HUDEP-2 (cell line): ENCODE measurements at regions not wholly inside any gene's neighbourhood (a gene's known extent, or its start where the extent isn't known, plus 50 kb on each side); places are given as distances from the start of the nearest gene placed in this dataset.
A peak's percentile ranks its signal among the peaks of the same experiment; 100 is the strongest.
"Not testable (repeated sequence)": the region's sequence is repeated elsewhere in the genome, so short reads cannot be mapped to it uniquely, and the experiment has no call there.

Experiments used
- DNase-seq, 76 experiments: peaks; one replicate each; lab custom pipeline; 2025; ENCODE audit not compliant: unreplicated experiment in 76 of 76; lab: John Stamatoyannopoulos, UW

DNA sequence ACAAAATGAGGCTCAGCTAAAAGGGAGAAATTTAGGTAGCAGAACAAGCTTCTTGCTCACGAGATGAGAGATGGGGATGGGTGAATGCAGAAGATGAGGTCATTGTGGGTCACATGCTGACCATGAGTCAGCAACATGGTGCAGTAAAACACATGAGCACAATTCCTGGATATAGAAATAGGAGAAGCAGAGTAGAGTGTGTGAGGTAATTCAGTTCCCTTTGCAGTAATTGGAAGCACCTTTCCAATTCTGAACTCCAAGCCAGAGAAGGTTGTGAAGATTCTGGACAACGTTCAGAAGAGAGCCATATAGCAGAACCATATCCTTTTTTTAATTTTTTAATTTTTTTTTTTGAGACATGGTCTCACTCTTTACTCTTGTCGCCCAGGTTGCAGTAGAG lies 62.0 kb upstream of the LMNTD1 start:
- DNase-seq, result no peak

DNA sequence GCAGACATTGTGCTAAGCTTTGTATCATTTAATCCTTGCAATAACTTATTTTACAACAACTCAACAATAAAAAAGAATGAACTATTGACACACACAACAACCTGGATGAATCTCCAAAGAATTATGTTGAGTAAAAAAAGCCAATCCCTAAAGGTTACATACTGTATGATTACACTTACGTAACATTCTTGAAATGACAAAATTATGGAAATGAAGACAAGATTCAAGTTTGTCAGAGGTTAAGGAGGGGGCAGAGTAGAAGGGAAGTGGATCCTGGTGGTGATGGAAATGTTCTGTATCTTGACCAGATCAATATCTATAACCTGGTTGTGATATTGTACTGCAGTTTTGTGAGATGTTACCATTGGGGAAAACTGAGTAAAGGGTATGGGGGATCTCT lies 63.2 kb upstream of the LMNTD1 start:
- DNase-seq, result no peak

GRCh38 chr12:25617991-25618390 lies 64.9 kb upstream of the LMNTD1 start:
- no peak for DNase-seq

DNA sequence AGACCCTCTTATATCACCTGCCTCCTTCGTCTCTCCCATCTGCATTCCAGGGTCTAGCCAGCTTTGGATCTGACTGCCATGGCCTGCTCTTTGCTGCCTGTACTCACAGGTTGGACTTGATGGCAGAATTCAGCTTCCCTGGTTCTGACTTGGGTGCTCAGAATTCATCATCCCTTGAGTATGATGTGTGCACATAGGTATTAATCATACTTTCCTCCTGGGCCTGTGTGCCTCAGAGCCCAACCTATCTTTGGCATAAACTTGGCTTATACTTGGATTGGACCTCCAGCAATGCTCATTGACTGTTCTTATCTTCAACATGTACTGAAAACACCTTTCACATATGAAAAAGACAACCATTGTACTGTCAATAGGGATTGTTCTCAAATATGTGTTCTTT lies 70.7 kb upstream of the LMNTD1 start:
- no peak for DNase-seq

- no peak for DNase-seq
These were observed 72.1 kb upstream of the LMNTD1 start for GRCh38 chr12:25625146-25625545.

GRCh38 chr12:25629341-25629740 lies 76.3 kb upstream of the LMNTD1 start:
- DNase-seq, result no peak

DNA sequence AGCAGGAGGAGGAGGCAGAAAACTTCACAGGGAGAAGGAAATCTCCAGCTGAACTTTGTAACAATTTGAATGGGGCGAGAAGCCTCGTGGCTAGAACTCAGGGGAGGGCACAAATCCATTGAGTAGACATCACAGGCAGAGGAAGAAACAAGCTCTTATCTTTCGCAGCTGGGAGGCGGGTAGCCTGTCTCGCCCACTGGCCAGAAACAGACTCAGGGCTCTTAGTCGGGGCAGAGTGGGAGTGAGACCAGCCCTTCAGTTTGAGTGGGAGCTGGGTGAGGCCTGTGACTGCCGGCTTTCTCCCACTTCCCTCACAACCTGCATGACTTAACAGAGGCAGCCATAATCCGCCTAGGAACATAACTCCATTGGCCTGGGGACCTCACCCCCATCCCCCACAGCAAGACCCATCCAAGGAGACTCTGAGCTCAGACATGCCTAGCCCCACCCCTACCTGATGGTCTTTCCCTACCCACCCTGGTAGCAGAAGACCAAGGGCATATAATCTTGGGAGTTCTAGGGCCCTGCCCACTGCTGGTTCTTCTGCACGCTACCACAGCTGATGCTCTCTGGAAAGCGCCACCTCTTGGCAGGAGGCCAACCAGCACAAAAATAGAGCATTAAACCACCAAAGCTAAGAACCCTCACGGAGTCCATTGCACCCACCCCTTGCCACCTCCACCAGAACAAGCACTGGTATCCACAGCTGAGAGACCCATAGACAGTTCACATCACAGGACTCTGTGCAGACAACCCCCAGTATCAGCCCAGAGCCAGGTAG lies 77.8 kb upstream of the LMNTD1 start:
- peak in 7 of 76 experiments; percentile 0 to 34 (median 12) for DNase-seq

DNA sequence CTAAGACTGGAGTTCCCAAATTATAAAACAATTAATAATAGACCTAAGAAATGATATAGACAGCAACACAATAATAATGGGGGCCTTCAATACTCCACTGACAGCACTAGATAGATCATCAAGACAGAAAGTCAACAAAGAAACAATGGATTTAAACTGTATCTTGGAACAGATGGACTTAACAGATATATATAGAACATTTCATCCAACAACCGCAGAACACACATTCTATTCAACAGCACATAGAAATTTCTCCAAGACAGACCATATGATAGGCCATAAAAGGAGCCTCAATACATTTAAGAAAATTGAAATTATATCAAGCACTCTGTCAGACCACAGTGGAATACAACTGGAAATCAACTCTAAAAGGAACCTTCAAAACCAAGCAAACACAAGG lies 80.1 kb upstream of the LMNTD1 start:
- not testable (repeated sequence) for DNase-seq

- no peak for DNase-seq
These were observed 84.7 kb upstream of the LMNTD1 start for GRCh38 chr12:25637752-25638151.

GRCh38 chr12:25639406-25639805 lies 86.3 kb upstream of the LMNTD1 start:
- no peak for DNase-seq

DNA sequence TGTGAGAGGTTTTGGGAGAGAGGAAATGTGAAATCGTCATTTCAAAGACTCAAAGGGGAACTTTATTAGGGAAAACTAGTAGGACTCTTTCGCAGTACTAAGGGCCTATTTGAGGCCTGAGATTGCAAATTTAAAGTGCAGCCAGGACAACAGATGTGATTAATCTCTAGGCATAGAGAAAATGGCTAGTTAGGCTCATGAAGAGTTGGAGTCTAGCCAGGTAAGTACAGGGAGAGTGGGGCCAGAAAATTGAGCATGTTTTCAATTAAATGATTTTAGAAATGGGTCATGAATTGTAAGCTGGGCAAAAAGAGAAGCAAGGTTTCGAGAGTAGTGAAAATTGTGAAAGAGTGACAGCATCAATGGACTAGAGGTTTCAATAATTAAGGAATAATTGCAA lies 91.9 kb upstream of the LMNTD1 start:
- no peak for DNase-seq

GRCh38 chr12:25645427-25645826 lies 92.3 kb upstream of the LMNTD1 start:
- no peak for DNase-seq

DNA sequence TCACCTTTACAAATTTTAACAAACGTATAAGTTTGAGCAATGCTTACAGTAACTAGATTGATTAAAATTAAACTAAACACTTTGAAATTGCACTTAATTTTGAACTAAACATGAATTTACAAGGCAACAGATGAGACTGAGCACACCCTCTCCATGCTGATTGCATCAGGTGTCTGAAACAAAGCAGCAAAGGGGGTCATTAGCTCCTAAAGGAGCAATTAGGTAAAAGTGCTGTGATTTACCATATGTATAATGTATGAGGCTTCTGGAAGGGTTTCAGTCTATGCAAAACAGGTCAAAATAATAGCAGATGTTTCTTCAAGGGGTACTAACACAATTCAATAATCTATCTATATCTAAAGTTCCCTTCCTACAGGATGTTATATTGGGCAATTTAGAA lies 98.8 kb upstream of the LMNTD1 start:
- DNase-seq, result no peak

DNA sequence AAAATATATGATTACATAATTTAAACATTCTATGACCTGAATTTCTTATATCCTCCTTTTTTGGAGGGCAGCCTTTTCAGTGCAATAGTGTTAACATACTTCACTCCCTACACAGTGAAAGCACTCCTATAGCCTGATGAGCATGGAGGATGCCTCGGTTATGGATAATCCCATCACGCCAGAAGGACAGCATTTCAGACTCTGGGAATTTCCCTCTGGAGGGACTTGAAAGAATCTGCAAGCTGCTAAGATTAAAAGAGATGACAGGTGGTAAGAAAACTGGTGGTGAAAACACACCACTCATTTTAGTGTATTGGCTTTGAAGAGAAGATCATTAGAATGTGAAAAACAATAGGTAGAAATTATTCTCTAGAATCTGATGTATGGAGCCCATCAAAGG lies 99.3 kb upstream of the LMNTD1 start:
- no peak for DNase-seq

DNA sequence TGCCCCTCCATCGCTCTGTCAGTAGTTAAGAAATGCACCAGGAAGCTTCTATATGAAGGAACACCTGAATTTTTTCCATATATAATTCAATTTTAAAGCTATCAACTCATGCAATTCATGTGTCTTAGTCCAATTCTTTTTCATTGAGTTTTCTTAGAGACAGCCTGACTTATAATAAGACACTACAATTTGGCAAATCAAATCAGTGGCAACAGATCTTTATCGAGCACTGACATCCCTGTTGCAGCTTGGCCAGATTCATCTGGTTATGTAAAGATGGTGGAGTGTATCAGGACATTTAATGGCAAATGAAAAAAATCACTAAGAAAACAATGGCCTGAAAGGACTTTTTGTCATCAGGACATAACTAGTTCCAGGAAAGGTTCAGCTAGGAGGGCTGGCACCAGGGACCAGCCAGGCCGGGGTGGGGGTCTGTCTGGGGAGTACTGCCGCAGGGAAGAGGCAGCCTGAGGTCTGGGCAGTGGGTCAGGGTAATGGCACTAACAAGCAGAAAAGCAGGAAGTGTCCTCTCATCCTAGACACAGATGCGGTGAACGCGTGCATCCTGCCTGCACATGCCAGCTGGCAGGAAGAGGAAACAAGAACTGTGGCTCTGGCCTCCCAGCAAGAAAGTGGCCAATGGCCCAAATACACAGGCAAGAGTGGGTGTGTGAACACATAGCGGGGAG lies 100.5 kb upstream of the LMNTD1 start:
- no peak for DNase-seq

DNA sequence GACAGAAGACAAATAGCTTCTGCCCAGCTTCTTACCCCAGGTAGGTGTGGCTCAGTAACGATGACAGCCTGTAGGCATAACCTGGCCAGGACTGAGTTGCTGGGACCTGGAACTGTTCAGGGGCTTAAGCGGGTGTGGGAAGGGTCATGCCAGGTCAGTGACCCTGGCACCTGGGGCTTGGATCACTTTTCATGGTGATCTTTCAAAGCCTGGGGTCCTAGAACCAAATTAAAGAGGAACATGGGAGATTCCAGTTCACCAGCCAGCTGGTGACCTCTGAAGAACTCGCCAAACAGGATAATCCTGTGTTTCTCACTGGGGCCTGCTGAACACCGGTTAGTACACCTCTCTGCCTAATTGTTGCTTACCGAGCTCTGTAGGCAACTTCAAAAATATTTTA lies 102.6 kb upstream of the LMNTD1 start:
- DNase-seq, result no peak

- no peak for DNase-seq
These were observed 106.5 kb upstream of the LMNTD1 start for GRCh38 chr12:25659621-25660020.

DNA sequence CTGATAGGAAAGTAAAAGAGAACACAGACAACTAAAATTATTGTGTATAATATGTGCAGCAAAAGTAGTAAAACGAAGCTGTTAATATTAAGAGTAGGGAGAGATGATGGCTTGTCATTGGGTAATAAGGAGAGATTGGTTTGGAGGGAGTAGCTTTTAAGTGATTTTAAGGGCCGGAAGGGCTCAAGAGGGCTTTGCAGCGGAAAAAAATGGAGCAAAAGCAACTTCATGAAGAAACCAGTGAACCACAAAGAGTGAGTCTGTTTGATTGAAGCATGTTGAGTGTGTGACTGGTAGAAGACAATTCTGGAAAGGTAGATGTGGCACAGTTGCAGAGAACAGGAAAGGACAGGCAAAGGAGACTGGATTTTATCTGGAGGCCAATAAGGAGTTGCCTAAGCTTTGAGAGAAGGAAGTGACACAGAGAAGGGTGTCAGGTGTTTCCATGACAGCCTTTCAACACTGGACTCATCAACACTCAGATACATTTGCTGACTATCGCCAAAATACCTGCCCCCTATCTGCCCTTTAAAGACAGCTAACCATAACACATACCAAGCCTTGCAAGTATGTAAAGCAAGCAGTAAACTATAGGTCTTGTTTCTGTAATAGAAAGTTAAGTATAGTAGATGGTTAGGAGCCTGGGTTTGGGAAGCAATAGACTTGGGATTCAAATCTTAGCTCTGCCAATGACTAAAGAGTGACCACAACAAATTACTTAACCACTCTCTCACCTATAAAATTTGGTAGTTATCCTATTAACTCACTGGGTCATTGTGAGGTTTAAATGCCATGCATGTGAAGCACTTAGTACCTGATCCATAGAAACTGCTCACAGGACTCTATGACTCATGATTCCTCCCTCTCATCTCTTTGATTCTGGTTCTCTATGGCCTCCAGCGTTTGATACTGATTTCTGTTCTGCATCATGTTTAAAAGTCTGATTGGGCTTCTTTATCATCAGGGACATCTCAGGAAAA lies 117.3 kb upstream of the LMNTD1 start:
- DNase-seq, result no peak

- no peak for DNase-seq
These were observed 122.7 kb upstream of the LMNTD1 start for GRCh38 chr12:25675808-25676207.

- no peak for DNase-seq
These were observed 124.3 kb upstream of the LMNTD1 start for GRCh38 chr12:25677232-25677937.

GRCh38 chr12:25681580-25681979 lies 128.5 kb upstream of the LMNTD1 start:
- no peak for DNase-seq
